HG03378 (cell line): ENCODE measurements at regions not wholly inside any gene's neighbourhood (a gene's known extent, or its start where the extent isn't known, plus 50 kb on each side); places are given as distances from the start of the nearest gene placed in this dataset.
A peak's percentile ranks its signal among the peaks of the same experiment; 100 is the strongest.

Experiments
- ATAC-seq: cut with Tn5 transposase; IDR thresholded peaks from one replicate; pipeline ENCODE4 v1.9.1; 2021; ENCODE audit warnings: mild to moderate bottlenecking, moderate library complexity; ENCODE audit not compliant: unreplicated experiment

DNA sequence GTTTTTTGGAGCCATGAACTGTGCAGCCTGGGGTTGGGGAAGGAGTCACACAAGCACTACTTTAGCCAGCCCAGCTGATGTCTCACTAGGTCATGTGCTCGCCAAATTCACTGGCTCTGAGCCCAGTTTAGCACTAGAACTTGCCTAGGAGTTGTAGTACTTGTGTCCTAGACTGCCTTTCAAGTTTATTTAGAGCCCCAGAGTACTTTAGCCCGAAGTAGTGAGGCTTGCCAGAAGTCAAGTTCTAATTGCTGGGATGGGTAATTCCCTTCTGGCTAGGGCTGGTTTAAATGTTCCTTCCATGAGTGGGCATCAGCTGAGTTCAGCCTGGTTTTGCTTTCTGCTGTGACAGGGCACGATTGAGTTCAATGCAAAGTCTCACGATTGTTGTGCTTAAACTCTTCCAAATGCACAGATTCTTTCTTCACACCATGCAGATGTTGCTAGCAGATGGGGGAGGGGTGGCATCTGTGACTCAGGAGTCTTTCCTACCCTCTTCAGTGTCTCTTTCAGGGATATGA lies 228.2 kb upstream of the ZPLD1 start:
- no peak for ATAC-seq

- ATAC-seq, result no peak
Measured at GRCh38 chr3:102207151-102207571, 227.7 kb upstream of the ZPLD1 start.

DNA sequence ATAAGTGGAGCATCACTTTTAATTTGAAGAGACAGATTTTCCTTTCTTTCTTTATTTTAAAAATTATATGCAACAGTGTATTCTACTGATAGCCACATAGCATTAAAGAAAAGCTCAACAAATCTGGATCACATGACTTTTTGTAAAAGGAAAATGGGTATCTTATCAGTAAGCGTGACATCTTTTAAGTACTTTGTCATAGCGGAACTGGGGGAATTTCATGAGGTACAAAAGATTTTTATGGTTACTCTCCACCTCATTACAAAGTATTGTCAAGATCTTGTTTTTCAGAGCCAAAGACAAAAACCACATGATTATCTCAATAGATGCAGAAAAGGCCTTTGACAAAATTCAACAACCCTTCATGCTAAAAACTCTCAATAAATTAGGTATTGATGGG lies 219.6 kb upstream of the ZPLD1 start:
- no peak for ATAC-seq

DNA sequence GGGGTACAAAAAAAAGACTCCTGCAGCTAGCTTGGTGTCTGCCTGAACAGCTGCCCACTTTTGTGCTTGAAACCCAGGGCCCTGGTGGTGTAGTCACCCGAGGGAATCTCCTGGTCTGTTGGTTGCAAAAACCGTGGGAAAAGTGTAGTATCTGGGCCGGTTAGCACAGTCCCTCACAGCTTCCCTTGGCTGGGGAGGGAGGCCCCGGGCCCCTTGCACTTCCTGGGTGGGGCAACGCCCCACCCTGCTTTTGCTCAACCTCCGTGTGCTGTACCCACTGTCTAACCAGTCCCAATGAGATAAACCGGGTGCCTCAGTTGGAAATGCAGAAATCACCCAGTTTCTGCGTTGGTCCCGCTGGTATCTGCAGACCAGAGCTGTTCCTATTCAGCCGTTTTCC lies 211.7 kb upstream of the ZPLD1 start:
- no peak for ATAC-seq

DNA sequence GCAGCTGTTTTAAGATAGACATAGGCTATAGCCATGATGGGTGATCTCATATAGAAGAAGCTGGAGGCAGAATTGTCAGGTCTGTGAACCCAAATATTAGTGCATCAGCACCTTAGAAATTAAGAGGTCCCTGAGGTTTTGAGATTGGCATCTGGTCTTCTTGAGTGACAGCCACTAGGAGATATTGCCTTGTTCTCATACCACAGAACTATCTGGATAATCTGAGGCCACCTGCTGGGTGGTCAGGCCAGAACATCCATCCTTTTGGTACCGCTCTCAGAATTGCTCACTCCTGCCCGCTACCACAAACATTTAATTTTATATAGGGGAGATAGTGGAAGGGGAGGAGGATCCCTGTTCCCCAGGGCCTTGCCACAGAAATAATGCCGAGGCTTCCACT lies 210.6 kb upstream of the ZPLD1 start:
- ATAC-seq, result peak; percentile 40

DNA sequence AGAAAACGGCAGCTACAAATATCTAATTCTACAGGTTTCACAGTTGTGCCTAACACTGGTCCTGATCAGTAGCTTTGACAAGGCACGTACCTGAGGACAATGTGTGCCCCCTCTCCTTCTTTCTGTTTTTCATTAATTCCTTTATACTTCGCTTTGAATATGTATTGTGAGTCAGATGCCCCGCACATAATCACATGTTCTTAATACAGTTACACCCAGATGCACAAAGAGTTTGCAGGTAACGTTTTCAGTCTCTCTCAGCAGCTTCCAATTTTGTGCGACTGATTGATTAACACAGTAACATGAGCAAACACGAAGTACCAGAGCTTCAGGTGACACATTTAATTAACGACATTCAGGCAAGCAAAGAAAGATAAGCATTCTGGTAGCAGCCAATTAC lies 209.8 kb upstream of the ZPLD1 start:
- no peak for ATAC-seq

DNA sequence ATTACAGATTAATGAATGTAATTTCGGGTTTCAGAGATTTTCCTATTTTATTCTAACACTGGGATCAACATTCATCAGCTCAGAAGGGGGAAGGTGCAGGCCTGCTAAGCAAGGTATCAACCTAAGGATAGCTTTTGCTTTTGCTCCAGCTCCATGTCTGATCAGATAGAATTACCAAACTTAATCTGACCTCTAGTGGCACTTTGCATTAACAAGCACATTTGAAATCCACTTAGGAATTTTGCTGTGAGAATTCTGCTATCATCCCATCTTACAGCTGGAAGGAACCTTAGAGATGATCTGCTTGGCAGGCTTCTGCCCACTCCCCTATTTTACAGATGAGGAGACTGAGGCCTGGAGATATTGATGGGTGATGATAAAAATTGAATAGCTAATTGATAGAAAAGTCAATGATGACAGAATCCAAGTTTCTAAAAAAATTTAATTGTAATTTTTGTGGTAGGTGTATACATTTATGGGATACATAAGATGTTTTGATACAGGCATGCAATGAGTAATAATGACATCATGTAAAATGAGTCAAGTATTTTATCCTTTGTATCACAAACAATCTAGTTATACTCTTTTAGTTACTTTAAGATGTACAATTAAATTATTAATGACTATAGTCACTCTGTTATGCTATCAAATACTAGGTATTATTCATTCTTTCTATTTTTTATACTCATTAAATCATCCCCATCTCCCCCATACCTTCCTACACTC lies 209.2 kb upstream of the ZPLD1 start:
- no peak for ATAC-seq

DNA sequence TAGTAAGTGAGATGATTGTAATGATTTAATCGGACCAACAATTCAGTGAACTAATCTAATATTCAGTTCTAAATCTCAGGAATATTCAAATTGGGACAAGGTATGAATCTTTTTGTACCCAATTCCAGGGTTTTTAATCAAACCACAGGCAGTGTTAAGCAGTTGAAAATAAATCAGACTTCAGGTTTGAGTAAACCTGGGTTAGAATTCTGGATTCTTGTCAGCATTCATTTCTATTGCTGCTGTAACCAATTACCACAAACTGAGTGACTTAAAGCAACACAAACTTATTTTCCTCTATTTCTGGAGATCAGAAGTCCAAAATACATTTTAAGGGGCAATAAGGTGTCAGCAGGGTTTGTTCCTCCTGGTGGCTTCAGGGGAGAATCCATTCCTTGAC lies 208.4 kb upstream of the ZPLD1 start:
- no peak for ATAC-seq

GRCh38 chr3:102229062-102229655 lies 205.7 kb upstream of the ZPLD1 start:
- peak; percentile 48 for ATAC-seq

DNA sequence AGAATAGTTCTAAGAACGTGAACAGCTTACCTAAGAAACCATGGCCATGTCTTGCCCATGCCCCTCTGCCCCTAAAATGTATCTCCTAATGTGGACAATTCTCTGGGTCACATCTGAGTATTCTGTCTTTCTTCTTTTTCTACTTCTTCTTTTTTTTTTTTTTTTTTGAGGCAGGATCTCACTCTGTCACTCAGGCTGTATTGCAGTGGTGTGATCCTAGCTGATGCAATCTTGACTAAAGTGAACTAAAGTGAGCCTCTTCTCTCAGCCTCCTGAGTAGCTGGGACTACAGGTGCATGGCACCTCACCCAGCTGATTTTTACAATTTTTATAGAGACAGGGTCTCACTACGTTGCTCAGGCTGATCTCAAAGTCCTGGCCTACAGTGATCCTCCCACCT lies 204.8 kb upstream of the ZPLD1 start:
- ATAC-seq, result no peak

DNA sequence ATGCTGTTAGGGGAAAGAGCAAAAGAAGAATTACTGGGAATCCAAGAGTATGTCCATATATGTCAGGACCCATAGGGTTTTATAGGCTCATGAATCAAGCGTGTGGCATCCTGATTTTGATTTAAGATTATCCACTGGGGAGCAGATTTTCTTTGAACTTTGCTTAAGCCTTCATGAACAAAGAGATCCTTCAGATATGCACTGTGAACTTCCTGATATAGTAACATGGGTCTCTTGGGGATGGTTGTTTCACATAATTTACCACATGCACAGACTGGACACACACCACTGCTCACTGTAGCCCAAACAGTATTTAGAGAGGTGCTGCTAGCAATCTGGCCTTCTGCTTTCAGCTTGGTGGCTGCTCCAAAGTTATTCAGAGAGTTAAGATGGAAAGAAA lies 200.9 kb upstream of the ZPLD1 start:
- ATAC-seq, result peak; percentile 98

GRCh38 chr3:102235679-102236078 lies 199.1 kb upstream of the ZPLD1 start:
- no peak for ATAC-seq

GRCh38 chr3:102237181-102237580 lies 197.6 kb upstream of the ZPLD1 start:
- ATAC-seq, result no peak

DNA sequence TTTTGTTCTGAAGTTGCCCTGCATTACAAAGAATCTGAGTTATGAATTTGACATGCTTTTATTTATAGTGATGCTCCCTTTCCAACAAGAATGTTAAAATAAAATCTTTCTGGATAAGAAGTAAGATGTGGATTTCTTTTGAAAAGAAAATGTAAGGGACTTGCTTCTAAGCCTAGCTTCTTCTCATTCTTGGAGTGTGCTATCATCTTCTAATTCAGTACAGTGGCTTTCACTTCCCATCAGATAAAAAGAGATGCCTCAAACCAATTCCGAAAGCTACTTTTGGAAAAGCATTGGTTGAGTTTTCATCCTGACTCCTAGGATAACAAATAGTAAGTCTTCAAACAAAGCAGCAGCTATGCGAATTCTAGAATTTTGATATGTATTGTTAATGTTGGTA lies 197.0 kb upstream of the ZPLD1 start:
- no peak for ATAC-seq

GRCh38 chr3:102238362-102238761 lies 196.5 kb upstream of the ZPLD1 start:
- no peak for ATAC-seq

GRCh38 chr3:102240720-102241119 lies 194.1 kb upstream of the ZPLD1 start:
- no peak for ATAC-seq

GRCh38 chr3:102248981-102249705 lies 185.7 kb upstream of the ZPLD1 start:
- no peak for ATAC-seq

- ATAC-seq, result no peak
Measured at GRCh38 chr3:102255736-102256135, 179.1 kb upstream of the ZPLD1 start.

DNA sequence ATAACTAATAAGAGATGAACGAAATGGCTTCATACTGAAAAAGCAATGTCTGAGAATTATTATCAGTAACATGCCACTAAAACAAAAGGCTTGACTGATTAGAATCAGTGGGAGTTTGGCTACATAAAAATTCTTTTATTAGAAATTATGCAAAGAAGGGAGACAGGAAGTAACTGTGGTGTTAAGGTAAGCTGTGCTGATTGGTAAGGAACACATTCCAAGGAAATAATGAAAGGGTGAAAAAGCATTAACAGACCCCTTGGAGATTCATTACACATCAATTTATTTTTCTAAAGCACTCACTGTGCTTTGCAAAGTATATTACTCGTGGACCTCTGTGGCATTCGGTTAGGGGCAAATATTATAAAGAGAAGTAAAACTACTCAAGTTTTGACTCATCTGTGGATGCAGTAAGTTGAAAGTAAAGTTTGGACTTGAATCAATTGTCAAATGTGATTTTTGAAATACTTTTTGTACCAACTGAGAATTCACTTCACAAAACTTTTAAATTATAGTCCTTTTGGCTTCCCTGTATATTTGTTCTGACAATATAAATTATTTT lies 176.1 kb upstream of the ZPLD1 start:
- peak; percentile 90 for ATAC-seq

DNA sequence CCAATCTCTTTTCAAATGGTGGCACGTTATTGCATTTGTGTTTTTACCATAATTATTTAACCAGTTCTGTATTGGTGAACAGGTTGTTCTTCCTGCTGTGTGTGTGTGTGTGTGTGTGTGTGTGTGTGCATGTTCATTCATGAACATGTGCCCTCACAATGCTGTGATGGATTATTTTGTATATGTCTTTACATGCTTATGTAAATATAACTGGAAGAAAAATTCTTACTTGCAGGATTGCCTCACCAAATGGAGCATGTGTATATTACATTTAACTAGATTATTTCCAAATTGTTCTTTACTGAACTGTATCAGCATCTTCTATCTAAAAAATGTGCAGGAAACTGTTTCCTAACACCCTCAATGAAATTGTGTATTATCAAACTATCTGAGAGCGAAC lies 175.2 kb upstream of the ZPLD1 start:
- no peak for ATAC-seq

DNA sequence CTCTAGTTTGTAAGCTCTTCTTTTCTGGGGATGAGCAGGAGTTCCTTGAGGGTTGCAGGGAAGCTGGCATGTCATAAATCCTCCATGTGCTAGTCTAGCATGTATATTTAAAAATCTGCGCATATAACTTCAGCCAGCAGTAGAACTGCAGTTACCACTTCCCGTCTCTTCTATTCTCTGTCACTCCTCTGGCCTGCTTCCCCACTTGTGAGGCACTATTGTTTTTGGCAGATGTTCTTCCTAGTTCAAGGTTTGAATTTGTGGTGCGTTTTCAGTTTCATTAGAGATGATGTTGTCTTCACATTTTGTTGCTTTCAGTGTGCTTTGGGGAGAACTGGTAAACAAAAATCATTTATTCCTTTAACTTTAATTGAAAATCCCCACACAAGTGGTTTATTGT lies 169.1 kb upstream of the ZPLD1 start:
- no peak for ATAC-seq

- ATAC-seq, result no peak
Measured at GRCh38 chr3:102269406-102269805, 165.4 kb upstream of the ZPLD1 start.
